HEK293 (cell line): ENCODE measurements at regions not wholly inside any gene's neighbourhood (a gene's known extent, or its start where the extent isn't known, plus 50 kb on each side); places are given as distances from the start of the nearest gene placed in this dataset.

Experiments used
- ATF2 ChIP-seq: fragments of 450-650 bp; formaldehyde crosslinking; IDR thresholded peaks from 2 replicates; pipeline ENCODE4 v1.5.1; 2016; ENCODE audit warnings: missing biosample characterization, missing genetic modification characterization, low read depth
- CTCF ChIP-seq: fragments of 450-650 bp; formaldehyde crosslinking; IDR thresholded peaks from 2 replicates; pipeline ENCODE4 v1.5.1; 2016; ENCODE audit warnings: missing biosample characterization, missing genetic modification characterization
- OVOL3 ChIP-seq: fragments of 450-650 bp; formaldehyde crosslinking; IDR thresholded peaks from 2 replicates; pipeline ENCODE4 v1.5.1; 2016; ENCODE audit warnings: missing biosample characterization, missing genetic modification characterization
- REST ChIP-seq: fragments of 450-650 bp; formaldehyde crosslinking; IDR thresholded peaks from 2 replicates; pipeline ENCODE4 v1.5.1; 2016; ENCODE audit warnings: missing biosample characterization, missing genetic modification characterization
- TCF7L2 ChIP-seq: IDR thresholded peaks from 2 replicates; pipeline ENCODE4 v1.6.1; 2011; ENCODE audit warnings: low read depth, mild to moderate bottlenecking, inconsistent platforms, low read length, moderate library complexity, borderline replicate concordance
- TRIM28 ChIP-seq: IDR thresholded peaks from 2 replicates; pipeline ENCODE4 v1.6.1; 2011; ENCODE audit warnings: low read length, control low read depth, borderline replicate concordance
- ZNF140 ChIP-seq: fragments of 450-650 bp; formaldehyde crosslinking; IDR thresholded peaks from 2 replicates; pipeline ENCODE4 v1.5.1; 2016; ENCODE audit warnings: missing biosample characterization, missing genetic modification characterization
- ZNF157 ChIP-seq: fragments of 450-650 bp; formaldehyde crosslinking; IDR thresholded peaks from 2 replicates; pipeline ENCODE4 v1.5.1; 2016; ENCODE audit warnings: missing biosample characterization, missing genetic modification characterization
- ZNF23 ChIP-seq: fragments of 450-650 bp; formaldehyde crosslinking; IDR thresholded peaks from 2 replicates; pipeline ENCODE4 v1.5.1; 2016; ENCODE audit warnings: missing biosample characterization, missing genetic modification characterization, borderline replicate concordance
- ZNF24 ChIP-seq: fragments of 450-650 bp; formaldehyde crosslinking; IDR thresholded peaks from 2 replicates; pipeline ENCODE4 v1.5.1; 2016; ENCODE audit warnings: missing biosample characterization, missing genetic modification characterization
- ZNF394 ChIP-seq: fragments of 450-650 bp; formaldehyde crosslinking; IDR thresholded peaks from 2 replicates; pipeline ENCODE4 v1.5.1; 2016; ENCODE audit warnings: missing biosample characterization, missing genetic modification characterization, mild to moderate bottlenecking, moderate library complexity, borderline replicate concordance
- ZSCAN18 ChIP-seq: fragments of 450-650 bp; formaldehyde crosslinking; IDR thresholded peaks from 2 replicates; pipeline ENCODE4 v1.5.1; 2016; ENCODE audit warnings: missing biosample characterization, missing genetic modification characterization

GRCh38 chr16:26594666-26595065 is 472.1 kb upstream of the C16orf82 start:
- no peak for TF ChIP-seq ZNF394 (tag by site-specific recombination)
- TF ChIP-seq REST = no peak
- TF ChIP-seq CTCF (tag by site-specific recombination) = no peak
- no peak for TF ChIP-seq TCF7L2
- no peak for TF ChIP-seq ZSCAN18 (tag by site-specific recombination)
- TF ChIP-seq TRIM28 = no peak
- TF ChIP-seq OVOL3 (tag by site-specific recombination) = no peak
- no peak for TF ChIP-seq ZNF157 (tag by site-specific recombination)
- TF ChIP-seq ATF2 (tag by site-specific recombination) = no peak
- TF ChIP-seq ZNF23 = no peak
- TF ChIP-seq ZNF24 (tag by site-specific recombination) = no peak
- TF ChIP-seq ZNF140 (tag by site-specific recombination) = no peak
